ENCODE measurements at regions not wholly inside any gene's neighbourhood (a gene's known extent, or its start where the extent isn't known, plus 50 kb on each side); places are given as distances from the start of the nearest gene placed in this dataset.
"Not testable (repeated sequence)": the region's sequence is repeated elsewhere in the genome, so short reads cannot be mapped to it uniquely, and the experiment has no call there.

- H3K27me3 ChIP-seq, result no peaks in the 10 kb centered on the region
- H3K27ac ChIP-seq, result no peak overlapping the region
- no peak overlapping the region for H3K4me3 ChIP-seq (replicated peaks in 1 of 3)
- DNase-seq, result no peak
- intact Hi-C loops (cut with DNase I), result no loop called here
- WGBS, 2 donors, result 90% methylated on average over 4 of the region's 4 CpGs
- H3K9me3 ChIP-seq, result no peaks in the 10 kb centered on the region
- H3K4me1 ChIP-seq, result no peaks in the 10 kb centered on the region
- H3K36me3 ChIP-seq, result no peaks in the 10 kb centered on the region
- TF ChIP-seq POLR2A (IDR thresholded peaks at IDR 0.05) (no peak), CTCF (IDR thresholded peaks at IDR 0.05) (no peak)
Observed at GRCh38 chr6:121717686-121718085, 282.2 kb downstream of the GJA1 start.

- H3K4me1 ChIP-seq; H3K27ac ChIP-seq; H3K9me3 ChIP-seq; DNase-seq; H3K36me3 ChIP-seq; intact Hi-C loops (cut with DNase I); H3K27me3 ChIP-seq; H3K4me3 ChIP-seq (replicated peaks in 1 of 3): not testable (repeated sequence)
- WGBS, 2 donors, result 97% methylated on average over 1 of the region's 1 CpG
Observed at GRCh38 chr6:121720867-121721266, 285.4 kb downstream of the GJA1 start.

- H3K4me3 ChIP-seq (replicated peaks in 1 of 3), result no peak overlapping the region
- H3K9me3 ChIP-seq, result no peaks in the 10 kb centered on the region
- H3K36me3 ChIP-seq, result no peaks in the 10 kb centered on the region
- no peak overlapping the region for H3K27ac ChIP-seq
- intact Hi-C loops (cut with DNase I), result no loop called here
- no peaks in the 10 kb centered on the region for H3K4me1 ChIP-seq
- no peak for TF ChIP-seq CTCF (IDR thresholded peaks at IDR 0.05)
- TF ChIP-seq POLR2A (IDR thresholded peaks at IDR 0.05), result no peak
- no peak for DNase-seq
- WGBS, 2 donors, result 76 to 85% methylated on average over 2 of the region's 2 CpGs
- no peaks in the 10 kb centered on the region for H3K27me3 ChIP-seq
Observed at GRCh38 chr6:121723623-121724022, 288.2 kb downstream of the GJA1 start.

GRCh38 chr6:121724576-121724975 lies 289.1 kb downstream of the GJA1 start:
- Histone ChIP-seq H3K4me3 (replicated peaks in 1 of 3) (no peak overlapping the region), H3K36me3 (no peaks in the 10 kb centered on the region), H3K9me3 (no peaks in the 10 kb centered on the region), H3K4me1 (no peaks in the 10 kb centered on the region), H3K27me3 (no peaks in the 10 kb centered on the region), H3K27ac (no peak overlapping the region)
- intact Hi-C loops (cut with DNase I), result no loop called here
- DNase-seq, result no peak
- TF ChIP-seq POLR2A (IDR thresholded peaks at IDR 0.05), result no peak
- no peak for TF ChIP-seq CTCF (IDR thresholded peaks at IDR 0.05)
- WGBS, 2 donors, result 78 to 79% methylated on average over 2 of the region's 2 CpGs

- Histone ChIP-seq H3K4me1 (no peaks in the 10 kb centered on the region), H3K9me3 (no peaks in the 10 kb centered on the region), H3K36me3 (no peaks in the 10 kb centered on the region), H3K4me3 (replicated peaks in 1 of 3) (no peak overlapping the region), H3K27ac (no peak overlapping the region), H3K27me3 (no peaks in the 10 kb centered on the region)
- intact Hi-C loops (cut with DNase I), result no loop called here
- TF ChIP-seq CTCF (IDR thresholded peaks at IDR 0.05) (no peak), POLR2A (IDR thresholded peaks at IDR 0.05) (no peak)
- WGBS, 2 donors, result 86 to 87% methylated on average over 1 of the region's 1 CpG
- no peak for DNase-seq
Observed at GRCh38 chr6:121726596-121726995, 291.1 kb downstream of the GJA1 start.

GRCh38 chr6:121730616-121731015 lies 295.2 kb downstream of the GJA1 start:
- no peaks in the 10 kb centered on the region for H3K36me3 ChIP-seq
- DNase-seq, result no peak
- H3K27ac ChIP-seq, result no peak overlapping the region
- TF ChIP-seq CTCF (IDR thresholded peaks at IDR 0.05) (no peak), POLR2A (IDR thresholded peaks at IDR 0.05) (no peak)
- H3K4me3 ChIP-seq (replicated peaks in 1 of 3), result no peak overlapping the region
- no peaks in the 10 kb centered on the region for H3K9me3 ChIP-seq
- peaks cover 0 to 5% of the 10 kb centered on the region in 2 donors for H3K4me1 ChIP-seq
- H3K27me3 ChIP-seq, result no peaks in the 10 kb centered on the region
- intact Hi-C loops (cut with DNase I), result no loop called here
- 97% methylated on average over 5 of the region's 5 CpGs for WGBS, 2 donors

Data from thyroid gland (tissue), 4 donors.